Osteoblast (primary cell): ENCODE measurements at regions not wholly inside any gene's neighbourhood (a gene's known extent, or its start where the extent isn't known, plus 50 kb on each side); places are given as distances from the start of the nearest gene placed in this dataset.

Source experiments
- DNase-seq: peaks from one replicate; pipeline ENCODE4 v3.0.0; 2011; ENCODE audit warnings: low spot score, mixed read lengths; ENCODE audit not compliant: insufficient read length; ENCODE audit errors: missing footprints
- H2AFZ ChIP-seq: 2 replicates; pipeline ENCODE4 v1.6.0; 2011; ENCODE audit warnings: mild to moderate bottlenecking, low read length
- H3K27ac ChIP-seq: 2 replicates; pipeline ENCODE4 v1.5.1; 2011; ENCODE audit warnings: mild to moderate bottlenecking, low read depth, low read length, moderate library complexity
- H3K27me3 ChIP-seq: 2 replicates; pipeline ENCODE4 v1.6.0; 2012; ENCODE audit warnings: mild to moderate bottlenecking, control low read depth, inconsistent platforms, low read length, moderate library complexity; ENCODE audit not compliant: insufficient read depth
- H3K36me3 ChIP-seq: 2 replicates; pipeline ENCODE4 v1.5.1; 2011; ENCODE audit warnings: mild to moderate bottlenecking, low read length, control low read depth, moderate library complexity; ENCODE audit not compliant: insufficient read depth
- H3K4me1 ChIP-seq: 2 replicates; pipeline ENCODE4 v1.5.1; 2011; ENCODE audit warnings: mild to moderate bottlenecking, low read length, control low read depth, moderate library complexity; ENCODE audit not compliant: insufficient read depth
- H3K4me2 ChIP-seq: 2 replicates; pipeline ENCODE4 v1.6.0; 2011; ENCODE audit warnings: mild to moderate bottlenecking, low read length; ENCODE audit not compliant: insufficient read depth
- H3K4me3 ChIP-seq: fragments of 200-600 bp; sonication (generic); 3 replicates; pipeline ENCODE4 v1.5.1; 2012; ENCODE audit warnings: mild to moderate bottlenecking, low read length, inconsistent platforms; ENCODE audit not compliant: insufficient read depth
- H3K79me2 ChIP-seq: 2 replicates; pipeline ENCODE4 v1.6.0; 2012; ENCODE audit warnings: mild to moderate bottlenecking, low read length, control low read depth, inconsistent platforms; ENCODE audit not compliant: insufficient read depth
- H3K9me3 ChIP-seq: 2 replicates; pipeline ENCODE4 v1.5.1; 2011; ENCODE audit warnings: low read depth, low read length, control low read depth
- H4K20me1 ChIP-seq: 2 replicates; pipeline ENCODE4 v1.6.0; 2012; ENCODE audit warnings: mild to moderate bottlenecking, low read length, control low read depth; ENCODE audit not compliant: insufficient read depth
- TF ChIP-seq, protein P1 (sequence below): IDR thresholded peaks from 2 replicates; pipeline ENCODE4 v1.5.1; 2011; ENCODE audit warnings: mild to moderate bottlenecking, low read depth, low read length, moderate library complexity; ENCODE audit errors: extremely low read depth

DNA sequence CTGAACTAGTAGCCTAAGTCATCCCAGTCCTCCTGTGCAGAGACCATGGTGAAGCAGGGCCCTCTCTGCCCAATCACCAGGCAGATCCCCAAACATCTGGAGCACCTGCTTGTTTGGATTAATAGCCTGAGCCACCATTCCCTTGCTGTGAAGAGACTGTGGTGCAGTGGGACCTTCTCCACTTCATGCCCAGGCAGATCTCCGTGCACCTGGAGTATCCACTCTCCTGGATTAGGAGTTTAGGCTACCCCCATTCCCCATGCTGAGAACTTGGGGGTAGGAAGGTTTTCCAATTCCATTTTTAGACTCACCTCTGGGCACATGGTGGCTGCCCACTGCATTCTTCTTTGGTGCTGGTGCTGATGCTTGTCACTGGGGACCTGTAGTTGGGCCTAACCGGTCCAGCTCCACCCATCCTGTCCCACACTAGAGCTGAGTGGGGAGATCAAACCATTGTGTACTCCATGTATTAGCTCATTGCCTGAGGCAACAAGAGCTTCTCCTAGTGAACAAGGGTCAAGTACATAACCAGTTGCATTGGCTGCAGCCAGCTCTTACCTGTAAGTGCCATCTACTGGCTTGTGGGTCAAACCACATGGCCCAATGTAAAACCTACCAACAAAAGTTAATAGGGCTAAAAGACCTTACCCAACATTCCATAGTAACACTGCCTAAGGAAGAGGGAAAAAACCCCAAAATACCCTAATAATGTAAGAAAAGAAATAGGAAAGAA, 382.5 kb upstream of the CBLB start:
- no peak overlapping the region for H3K4me2 ChIP-seq
- peak; percentile 42 for DNase-seq
- no peak overlapping the region for H2AFZ ChIP-seq
- H3K27me3 ChIP-seq = no peaks in the 10 kb centered on the region
- H3K79me2 ChIP-seq = no peaks in the 10 kb centered on the region
- H3K4me1 ChIP-seq = peaks cover 3% of the 10 kb centered on the region
- H3K27ac ChIP-seq = no peak overlapping the region
- H4K20me1 ChIP-seq = no peaks in the 10 kb centered on the region
- no peaks in the 10 kb centered on the region for H3K9me3 ChIP-seq
- TF ChIP-seq, protein P1, sequence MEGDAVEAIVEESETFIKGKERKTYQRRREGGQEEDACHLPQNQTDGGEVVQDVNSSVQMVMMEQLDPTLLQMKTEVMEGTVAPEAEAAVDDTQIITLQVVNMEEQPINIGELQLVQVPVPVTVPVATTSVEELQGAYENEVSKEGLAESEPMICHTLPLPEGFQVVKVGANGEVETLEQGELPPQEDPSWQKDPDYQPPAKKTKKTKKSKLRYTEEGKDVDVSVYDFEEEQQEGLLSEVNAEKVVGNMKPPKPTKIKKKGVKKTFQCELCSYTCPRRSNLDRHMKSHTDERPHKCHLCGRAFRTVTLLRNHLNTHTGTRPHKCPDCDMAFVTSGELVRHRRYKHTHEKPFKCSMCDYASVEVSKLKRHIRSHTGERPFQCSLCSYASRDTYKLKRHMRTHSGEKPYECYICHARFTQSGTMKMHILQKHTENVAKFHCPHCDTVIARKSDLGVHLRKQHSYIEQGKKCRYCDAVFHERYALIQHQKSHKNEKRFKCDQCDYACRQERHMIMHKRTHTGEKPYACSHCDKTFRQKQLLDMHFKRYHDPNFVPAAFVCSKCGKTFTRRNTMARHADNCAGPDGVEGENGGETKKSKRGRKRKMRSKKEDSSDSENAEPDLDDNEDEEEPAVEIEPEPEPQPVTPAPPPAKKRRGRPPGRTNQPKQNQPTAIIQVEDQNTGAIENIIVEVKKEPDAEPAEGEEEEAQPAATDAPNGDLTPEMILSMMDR = no peak
- no peaks in the 10 kb centered on the region for H3K36me3 ChIP-seq
- no peak overlapping the region for H3K4me3 ChIP-seq

DNA sequence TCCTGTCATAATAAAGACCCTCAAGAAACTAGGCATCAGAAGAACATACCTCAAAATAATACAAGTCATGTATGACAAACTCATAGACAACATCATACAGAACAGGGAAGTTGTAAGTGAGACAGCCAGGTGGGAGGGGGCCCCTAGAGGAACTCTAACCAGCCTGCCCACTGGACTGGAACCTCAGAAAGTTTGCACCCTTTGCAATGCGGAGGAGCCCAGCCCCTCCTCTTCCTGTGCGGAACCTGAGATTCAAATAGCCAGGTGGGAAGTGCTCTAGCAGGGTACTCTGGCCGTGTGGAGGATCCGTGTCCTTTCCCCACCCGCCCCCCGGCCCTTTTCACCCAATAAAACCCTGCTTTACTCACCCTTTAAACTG, 387.0 kb upstream of the CBLB start:
- H3K4me1 ChIP-seq = no peaks in the 10 kb centered on the region
- no peak overlapping the region for H2AFZ ChIP-seq
- H3K27me3 ChIP-seq = no peaks in the 10 kb centered on the region
- H3K79me2 ChIP-seq = no peaks in the 10 kb centered on the region
- TF ChIP-seq, protein P1 = no peak
- H3K4me2 ChIP-seq = no peak overlapping the region
- no peak for DNase-seq
- no peaks in the 10 kb centered on the region for H4K20me1 ChIP-seq
- H3K9me3 ChIP-seq = no peaks in the 10 kb centered on the region
- H3K4me3 ChIP-seq = no peak overlapping the region
- H3K27ac ChIP-seq = no peak overlapping the region
- H3K36me3 ChIP-seq = no peaks in the 10 kb centered on the region

DNA sequence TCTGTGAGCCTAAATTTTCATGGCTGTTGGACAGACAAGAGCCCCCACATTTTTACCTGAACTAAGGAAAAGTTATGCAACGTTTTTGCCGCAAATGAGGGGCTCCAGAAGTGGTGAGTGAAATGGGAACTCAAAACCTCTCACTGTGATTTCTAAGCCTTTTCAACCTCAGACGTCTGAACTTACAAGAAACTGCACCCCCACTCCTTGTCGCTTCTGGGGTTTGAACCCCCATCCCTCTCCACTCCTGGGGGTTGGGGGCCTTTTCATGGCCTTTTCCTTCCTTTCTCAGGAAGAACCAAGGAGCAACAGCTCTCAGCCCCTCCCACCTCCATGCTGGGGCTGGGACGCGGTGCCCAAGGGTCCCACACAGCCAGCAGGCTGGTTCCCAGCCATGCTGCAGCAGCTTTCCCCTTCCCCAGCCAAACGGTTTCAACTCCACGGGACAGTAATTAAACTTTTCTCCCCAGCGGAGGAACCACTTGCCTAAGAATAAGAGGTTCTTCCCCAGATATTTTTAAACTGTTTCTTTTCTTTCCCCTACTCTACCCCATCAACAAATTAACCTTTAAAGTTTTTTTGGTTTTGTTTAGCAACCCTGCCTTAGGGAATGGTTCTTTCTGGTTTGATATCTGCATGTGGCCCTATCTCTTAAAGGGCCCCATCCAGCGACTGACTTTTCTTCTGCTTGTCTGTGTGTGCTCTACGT, 387.6 kb upstream of the CBLB start:
- H4K20me1 ChIP-seq = no peaks in the 10 kb centered on the region

DNA sequence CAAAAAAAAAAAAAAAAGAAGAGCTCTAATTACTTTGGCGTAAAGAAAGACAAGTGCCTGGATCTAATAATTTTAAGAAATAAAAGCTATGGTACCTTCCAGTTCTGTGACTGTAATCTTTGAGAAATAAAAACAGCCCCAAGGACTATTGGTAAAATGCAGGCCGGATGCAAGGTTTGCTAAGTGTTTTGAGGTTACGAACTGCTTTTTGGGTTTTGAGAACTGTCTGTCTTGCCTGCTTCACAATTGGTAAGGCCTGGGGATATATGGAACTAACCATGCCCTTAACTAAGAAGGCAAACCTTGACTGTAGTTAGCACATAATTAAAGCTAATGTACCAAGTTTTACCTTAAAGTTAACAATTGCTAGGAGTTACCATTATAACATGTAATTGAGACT, 388.4 kb upstream of the CBLB start:
- Histone ChIP-seq H3K4me2 (no peak overlapping the region), H3K4me1 (no peaks in the 10 kb centered on the region), H3K9me3 (no peaks in the 10 kb centered on the region), H3K27me3 (no peaks in the 10 kb centered on the region), H3K4me3 (no peak overlapping the region), H3K27ac (no peak overlapping the region), H3K79me2 (no peaks in the 10 kb centered on the region), H4K20me1 (no peaks in the 10 kb centered on the region), H3K36me3 (no peaks in the 10 kb centered on the region), H2AFZ (no peak overlapping the region)
- TF ChIP-seq, protein P1 = no peak
- no peak for DNase-seq

More for the DNA sequence above, 387.6 kb upstream of the CBLB start:
- Histone ChIP-seq H3K4me3 (no peak overlapping the region), H3K27ac (no peak overlapping the region), H3K27me3 (no peaks in the 10 kb centered on the region), H3K9me3 (no peaks in the 10 kb centered on the region), H3K79me2 (no peaks in the 10 kb centered on the region), H3K4me2 (no peak overlapping the region), H3K36me3 (no peaks in the 10 kb centered on the region), H2AFZ (no peak overlapping the region), H3K4me1 (no peaks in the 10 kb centered on the region)
- no peak for DNase-seq
- TF ChIP-seq, protein P1 = no peak
